Loucy (cell line): ENCODE measurements at regions not wholly inside any gene's neighbourhood (a gene's known extent, or its start where the extent isn't known, plus 50 kb on each side); places are given as distances from the start of the nearest gene placed in this dataset.

Experiments used
- EZH2phosphoT487 ChIP-seq: fragments of 200-600 bp; IDR thresholded peaks from 2 replicates; pipeline ENCODE4 v1.6.1; 2018; ENCODE audit warnings: antibody characterized with exemption, mild to moderate bottlenecking, moderate library complexity, borderline replicate concordance
- TF ChIP-seq, protein P1 (sequence below): fragments of 200-600 bp; sonication (generic); conservative IDR thresholded peaks from 2 replicates; pipeline ENCODE4 v1.5.1; 2014; ENCODE audit warnings: mild to moderate bottlenecking, antibody characterized with exemption, low read length

DNA sequence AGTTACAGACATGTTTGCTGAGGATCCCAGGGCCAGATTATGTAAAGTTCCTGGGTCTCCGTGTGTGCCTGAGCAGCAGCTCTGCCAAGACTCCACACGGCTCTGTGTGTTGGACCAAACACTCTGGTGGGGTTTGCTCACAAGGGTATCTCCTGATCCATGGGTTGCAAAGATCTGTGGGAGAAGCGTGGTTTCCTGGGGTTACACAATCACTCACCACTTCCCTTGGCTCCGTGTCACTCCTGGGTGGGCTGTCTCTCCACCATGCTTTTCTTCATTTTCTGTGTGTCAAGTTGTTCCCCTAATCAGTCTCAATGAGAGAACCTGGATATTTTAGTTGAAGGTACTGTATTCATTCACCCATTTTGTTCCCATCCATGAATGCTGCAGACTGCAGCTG, 1088.8 kb downstream of the FSCB start:
- TF ChIP-seq, protein P1, sequence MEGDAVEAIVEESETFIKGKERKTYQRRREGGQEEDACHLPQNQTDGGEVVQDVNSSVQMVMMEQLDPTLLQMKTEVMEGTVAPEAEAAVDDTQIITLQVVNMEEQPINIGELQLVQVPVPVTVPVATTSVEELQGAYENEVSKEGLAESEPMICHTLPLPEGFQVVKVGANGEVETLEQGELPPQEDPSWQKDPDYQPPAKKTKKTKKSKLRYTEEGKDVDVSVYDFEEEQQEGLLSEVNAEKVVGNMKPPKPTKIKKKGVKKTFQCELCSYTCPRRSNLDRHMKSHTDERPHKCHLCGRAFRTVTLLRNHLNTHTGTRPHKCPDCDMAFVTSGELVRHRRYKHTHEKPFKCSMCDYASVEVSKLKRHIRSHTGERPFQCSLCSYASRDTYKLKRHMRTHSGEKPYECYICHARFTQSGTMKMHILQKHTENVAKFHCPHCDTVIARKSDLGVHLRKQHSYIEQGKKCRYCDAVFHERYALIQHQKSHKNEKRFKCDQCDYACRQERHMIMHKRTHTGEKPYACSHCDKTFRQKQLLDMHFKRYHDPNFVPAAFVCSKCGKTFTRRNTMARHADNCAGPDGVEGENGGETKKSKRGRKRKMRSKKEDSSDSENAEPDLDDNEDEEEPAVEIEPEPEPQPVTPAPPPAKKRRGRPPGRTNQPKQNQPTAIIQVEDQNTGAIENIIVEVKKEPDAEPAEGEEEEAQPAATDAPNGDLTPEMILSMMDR, result no peak
- TF ChIP-seq EZH2phosphoT487, result no peak
